NAMALWA (cell line): ENCODE measurements at regions not wholly inside any gene's neighbourhood (a gene's known extent, or its start where the extent isn't known, plus 50 kb on each side); places are given as distances from the start of the nearest gene placed in this dataset.

Source experiments
- DNase-seq: peaks from one replicate; pipeline ENCODE4 v3.0.0-alpha.2; 2015; ENCODE audit warnings: low spot score

DNA sequence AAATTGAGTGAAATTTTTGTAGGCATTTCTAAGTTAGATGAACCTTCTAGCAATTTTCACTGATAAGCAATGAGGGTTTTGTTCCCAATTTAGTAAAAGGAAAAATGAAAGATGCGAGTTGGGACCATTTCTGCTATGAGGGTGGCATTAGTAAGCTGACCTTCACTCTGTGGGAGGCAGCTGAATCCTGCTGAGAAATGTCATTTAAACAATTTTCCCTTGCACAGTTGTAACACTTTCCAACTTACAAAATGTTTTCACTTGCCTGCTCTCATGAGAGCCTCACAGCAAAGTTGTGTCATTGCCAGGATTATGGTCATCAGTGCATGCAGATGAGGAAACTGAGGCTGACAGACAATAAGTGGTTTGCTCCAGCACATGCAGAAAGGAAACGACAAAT lies 527.7 kb downstream of the TNS1 start:
- no peak for DNase-seq

DNA sequence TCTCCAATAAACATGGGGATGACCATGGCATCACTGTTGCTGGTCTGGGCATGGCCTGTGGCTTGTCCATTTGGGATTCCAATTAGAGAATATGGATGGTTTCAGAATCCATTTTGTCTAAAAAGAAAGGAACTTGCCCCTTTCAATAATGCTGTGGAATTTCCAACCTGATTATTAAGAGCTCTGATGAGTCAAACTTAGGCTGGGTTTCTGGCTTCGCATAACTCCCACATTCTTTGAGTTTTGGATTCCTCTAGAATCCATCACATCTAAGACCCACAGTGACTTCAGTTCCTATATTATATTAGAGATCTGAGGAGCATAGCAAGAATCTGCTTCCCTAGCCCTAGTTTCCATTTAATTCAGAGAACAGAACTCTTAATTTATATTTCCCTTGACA lies 531.5 kb downstream of the TNS1 start:
- DNase-seq: no peak

DNA sequence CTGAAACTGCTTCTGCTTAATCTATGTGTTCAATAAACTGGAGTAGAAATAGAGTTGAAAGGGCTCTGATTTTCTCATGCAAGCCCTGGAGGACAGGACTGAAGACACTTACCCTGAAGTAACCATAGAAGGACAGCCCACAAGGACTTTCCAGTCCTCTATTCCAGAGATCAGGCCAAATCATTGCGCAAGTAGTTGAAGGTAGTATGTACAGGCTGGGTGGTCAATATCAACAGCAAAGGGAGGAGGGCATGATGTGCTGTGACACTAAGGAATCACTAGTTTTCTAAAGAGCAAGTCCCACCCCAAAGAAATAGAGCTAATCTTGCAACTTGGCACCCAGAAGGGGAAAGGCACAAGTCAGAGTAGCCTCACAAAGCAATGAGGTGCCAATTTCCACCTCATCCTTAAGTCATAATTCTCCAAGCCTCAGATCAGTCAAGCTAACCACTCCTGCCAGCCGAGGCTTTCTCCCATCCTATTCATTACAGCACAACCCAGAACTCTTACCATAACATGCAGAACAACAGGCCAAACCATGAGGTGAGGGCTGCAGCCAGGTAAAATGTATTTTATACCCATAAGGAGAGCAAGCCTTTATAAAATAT lies 533.5 kb downstream of the TNS1 start:
- no peak for DNase-seq

DNA sequence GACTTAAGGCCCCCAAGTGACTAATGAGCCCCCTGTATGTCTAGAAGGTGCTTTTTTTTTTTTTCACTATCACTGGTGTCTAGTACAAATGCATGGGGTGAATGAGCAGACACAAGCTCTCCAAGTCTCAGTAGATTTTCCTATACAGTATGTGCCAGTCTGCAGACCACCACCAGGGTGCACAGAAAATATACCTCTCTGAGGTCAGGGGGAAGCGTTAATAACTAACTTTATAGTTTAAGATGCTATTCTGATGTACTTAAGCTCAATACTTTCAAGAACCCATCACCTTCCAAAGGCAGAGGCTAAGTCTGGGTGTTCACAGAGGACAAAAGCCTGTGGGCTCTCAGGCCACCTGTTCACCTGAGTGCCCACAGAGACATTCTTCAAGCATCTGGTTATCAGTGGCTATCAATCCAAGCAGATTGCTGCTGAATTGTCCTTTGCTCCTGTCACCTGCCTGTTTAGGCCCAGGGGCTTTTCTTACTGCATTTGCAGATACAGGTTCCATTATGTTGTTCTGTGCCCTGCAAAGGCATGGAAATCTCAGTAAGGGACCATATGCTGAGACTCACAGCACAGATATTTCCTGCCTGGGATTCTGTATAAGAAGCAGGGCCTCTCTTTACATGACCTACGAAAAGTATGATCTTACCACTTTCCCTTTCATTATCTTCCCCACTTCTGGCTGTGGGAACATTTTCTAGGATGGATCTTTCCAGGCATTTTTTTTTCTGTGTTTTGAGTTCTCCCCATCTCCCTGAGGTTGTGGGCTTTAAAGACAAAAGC lies 534.6 kb downstream of the TNS1 start:
- no peak for DNase-seq

DNA sequence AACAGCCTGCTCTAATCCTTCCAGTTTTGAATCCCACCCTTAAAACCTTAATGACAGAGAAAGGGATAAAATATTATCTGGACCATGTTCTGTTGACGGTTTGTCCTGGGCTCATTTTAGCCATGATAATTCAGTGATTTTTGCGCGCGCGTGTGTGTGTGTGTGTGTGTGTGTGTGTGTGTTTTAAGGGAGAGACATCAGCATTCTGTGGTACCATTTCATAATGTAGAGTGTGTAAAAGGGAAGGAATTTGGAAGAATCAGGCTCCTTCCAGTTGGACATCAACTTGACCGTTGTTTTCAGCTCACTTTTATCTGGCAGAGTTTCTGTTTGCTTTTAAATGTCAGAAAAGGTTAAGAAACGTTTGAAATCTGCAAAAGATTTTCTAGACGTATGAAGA lies 535.5 kb downstream of the TNS1 start:
- DNase-seq: no peak

DNA sequence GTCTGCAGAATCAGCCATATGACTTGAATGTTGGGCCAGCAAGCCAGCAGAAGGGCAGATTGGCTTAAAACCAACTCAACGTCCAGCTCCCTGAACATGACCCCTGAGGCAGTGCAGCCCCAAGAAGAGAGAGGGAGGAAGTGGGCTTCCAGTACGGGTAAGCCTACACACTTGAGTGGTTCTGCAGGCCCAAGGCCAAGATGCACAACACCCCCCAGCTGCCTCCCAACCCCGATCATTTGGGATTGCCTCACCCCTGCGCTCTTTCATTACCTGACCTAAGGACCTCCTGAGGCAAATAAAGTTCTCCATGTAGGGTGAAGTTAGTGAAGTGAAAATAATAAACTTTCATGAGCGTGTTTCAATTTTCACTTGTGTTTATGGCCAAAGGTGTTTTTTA lies 536.0 kb downstream of the TNS1 start:
- no peak for DNase-seq

DNA sequence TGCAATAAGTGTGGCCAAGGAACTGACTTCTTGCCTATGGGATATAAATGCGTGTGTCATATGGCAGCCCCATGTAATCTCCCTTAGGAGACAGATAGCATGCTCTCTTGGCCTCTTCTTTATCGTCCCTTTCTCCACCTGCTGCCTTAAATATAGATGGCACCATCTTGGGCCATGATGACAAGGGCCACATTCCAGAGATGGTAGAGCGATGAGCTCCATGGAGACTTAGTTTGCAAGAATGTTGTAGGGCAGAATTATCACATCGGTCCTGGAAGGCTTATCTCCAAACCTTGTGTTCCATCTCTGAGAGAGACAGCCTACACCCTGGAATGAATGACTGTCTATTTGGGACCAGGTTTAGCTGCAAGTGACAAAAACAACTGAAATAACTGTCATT lies 536.7 kb downstream of the TNS1 start:
- no peak for DNase-seq

DNA sequence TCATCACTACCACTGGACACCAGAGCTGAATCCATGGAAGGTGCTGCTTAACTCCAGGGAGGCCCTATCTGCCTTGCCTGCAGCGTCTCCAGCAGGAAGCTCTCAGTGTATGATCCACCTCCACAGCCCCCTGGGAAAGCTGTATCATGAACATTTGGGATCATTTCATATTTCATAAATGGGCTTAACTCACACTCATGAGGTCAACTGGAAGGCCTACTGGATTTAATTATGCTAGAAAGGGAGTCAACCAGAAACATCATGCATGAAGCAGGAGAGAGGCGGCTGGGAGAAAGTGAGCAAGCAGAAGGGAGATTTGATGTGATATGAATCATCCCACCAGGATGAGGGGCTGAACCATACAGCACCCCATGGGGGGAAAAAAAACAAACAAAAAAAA lies 537.7 kb downstream of the TNS1 start:
- DNase-seq: no peak

DNA sequence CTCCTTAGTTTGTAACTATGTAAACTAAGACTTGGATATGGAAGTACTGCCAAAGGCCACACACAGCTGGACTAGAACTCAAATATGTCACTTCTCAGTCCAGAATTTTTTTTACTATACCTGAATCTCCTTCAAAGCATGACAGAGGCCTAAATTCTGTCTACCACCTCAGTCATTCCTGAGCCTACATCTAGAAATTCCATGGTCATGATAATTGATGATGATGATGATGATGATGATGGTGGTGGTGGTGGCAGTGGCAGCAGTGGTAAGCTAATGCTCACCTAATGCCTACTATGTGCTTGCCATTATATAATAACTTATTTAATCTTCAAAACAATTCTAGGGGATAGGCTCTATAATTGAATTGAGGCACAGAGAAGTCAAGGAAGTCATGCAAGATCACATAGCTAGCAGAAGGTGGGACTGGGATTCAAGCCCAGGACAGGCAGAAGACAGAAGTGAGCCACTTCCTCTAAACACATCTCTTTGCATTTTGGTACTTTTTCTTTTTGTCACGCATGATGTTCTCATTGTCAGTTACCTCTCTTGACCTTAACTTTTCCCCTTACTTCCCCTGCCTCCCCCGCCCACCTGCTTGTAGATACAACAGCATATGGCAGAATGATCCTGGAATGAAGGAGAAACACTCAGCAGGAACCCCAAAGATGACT lies 539.3 kb downstream of the TNS1 start:
- no peak for DNase-seq

DNA sequence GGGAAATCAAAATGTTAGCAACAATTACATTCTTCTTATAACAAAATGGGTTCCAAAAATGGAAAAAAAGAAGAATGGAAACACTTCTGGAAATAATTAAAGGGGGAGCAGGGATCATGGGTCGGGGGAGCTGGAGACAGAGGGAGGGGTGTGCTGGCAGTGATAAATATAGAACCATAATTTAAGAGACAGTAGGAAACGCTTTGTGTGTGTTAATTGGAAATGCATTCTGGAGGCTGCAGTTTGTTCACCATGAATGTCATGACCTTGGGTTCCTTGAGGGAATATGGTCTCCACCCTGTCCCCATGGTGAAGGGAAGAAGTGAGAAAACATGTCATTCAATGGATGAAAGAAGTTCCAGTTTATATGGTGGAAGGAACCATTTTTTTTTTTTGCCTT lies 540.7 kb downstream of the TNS1 start:
- no peak for DNase-seq

DNA sequence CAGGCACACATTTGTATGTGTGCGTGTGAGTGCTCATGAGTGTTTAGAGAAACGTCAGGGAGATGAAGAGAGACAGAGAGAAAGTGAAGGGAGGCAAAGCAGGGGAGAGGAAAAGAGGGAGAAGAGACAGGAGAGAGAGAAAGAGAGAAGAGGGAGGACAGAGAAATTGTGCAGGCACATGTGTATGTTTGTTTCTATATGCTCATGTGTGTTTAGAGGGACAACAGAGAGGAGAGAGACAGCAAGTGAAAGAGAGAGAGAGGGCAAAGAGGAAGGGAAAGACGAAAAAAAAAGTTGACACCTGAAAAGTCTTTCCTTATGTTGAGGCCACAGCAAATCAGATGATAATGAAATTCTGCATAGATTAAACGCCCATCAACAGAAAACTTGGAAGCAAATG lies 541.1 kb downstream of the TNS1 start:
- DNase-seq: no peak

DNA sequence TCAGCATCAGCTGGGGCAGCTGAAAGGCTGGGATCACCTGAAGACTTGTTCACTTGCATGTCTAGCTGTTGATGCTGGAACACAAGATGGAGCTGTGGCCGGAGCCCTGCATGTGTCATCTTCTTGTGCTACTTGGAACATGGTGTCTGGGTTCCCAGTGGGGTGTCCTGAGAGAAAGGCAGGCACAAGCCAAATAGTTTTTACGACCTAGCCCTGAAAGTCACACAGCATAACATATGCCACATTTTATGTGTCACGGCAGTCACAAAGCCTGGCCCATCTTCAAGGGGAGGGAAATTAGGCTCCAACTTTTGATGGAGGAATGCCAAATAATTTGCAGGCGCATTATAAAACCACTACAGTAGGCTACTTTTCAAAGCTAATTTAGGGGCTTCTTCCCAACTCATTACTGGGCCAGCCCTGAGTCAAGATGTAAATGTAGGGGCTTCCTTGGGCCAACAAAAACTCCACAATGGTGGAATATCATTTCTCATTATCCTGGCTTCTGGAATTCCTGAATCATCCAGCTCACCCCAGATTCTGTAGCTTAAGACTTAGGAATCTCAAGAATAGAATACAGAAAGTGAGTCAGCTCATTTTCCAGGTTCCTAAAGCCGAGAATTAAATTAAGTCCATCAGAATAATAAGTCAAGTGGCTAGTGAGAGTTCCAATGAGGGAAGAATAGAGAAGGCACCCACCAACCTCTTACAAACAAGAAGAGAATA lies 543.0 kb downstream of the TNS1 start:
- DNase-seq: no peak

DNA sequence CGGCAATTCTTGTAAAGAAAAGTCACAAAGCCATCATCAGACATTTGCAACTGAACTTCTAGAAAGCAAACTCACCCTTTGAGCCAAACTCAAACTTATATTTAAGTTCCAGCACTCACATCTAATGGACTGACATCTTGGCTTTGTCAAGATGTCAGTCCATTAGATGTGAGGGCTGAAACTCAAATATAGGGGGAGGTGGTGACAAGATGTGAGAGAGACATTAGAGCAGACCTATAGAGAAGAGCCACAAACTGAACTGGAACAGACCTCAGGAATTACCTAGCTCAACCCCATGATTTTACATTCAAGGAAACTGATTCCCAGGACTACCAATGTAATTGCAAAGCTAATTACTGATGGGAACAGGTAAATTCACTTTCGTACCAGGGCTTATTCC lies 543.8 kb downstream of the TNS1 start:
- no peak for DNase-seq

DNA sequence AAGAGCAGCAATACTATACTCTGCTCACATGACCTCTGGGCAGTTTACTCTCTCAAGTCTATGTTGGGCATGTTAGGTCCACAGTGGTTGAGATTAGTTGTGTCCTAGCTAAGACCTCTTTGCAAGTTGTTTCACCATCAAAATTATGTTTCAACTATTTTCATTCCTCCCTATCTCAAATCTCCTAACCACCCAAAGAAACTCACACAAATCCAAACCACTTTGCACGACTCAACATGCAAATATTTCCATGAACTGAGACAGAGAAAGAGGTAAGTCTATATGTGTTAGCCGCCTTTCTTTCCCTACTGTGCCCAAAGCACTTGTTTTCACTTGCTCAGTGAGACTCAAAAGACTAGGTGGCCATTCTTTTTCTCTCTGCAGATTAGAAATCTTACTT lies 546.8 kb downstream of the TNS1 start:
- DNase-seq: no peak

DNA sequence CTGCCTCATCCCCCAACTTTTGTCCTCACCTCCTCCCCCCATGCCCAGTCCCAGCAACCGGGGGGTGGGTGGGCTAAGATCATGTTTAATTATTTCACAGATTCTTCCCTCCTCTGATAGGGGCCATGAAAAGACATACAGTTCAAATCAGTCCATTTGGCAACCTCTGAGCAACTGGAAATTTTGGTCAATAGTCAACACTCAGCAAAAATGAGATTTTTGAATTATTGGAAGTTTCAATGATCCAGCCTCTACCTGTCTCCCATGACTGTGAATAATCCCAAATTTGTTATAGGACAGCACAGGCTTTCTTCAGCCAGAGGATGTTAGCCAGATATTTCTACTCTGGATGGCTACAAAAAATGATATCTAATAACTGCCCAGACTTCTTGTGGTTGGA lies 549.9 kb downstream of the TNS1 start:
- DNase-seq: no peak

DNA sequence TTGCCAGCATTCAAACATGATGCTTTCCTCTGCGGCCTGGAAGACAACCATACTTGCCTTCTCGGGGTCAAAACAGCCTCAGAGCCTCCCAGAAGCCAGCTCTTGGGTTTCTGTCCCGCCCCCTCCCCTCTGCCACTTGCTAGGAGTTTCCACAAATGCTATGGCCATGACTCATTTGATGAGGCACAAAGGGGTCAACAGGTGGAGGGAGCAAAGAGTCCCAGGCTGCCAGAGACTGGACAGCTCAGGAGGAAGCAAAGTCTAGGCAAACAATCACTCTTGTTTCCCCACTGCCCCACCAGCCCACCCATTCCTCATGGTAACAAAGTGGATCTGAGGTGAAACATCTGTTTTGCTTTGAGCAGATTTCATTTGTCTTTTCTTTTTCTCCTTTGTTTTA lies 551.1 kb downstream of the TNS1 start:
- no peak for DNase-seq

DNA sequence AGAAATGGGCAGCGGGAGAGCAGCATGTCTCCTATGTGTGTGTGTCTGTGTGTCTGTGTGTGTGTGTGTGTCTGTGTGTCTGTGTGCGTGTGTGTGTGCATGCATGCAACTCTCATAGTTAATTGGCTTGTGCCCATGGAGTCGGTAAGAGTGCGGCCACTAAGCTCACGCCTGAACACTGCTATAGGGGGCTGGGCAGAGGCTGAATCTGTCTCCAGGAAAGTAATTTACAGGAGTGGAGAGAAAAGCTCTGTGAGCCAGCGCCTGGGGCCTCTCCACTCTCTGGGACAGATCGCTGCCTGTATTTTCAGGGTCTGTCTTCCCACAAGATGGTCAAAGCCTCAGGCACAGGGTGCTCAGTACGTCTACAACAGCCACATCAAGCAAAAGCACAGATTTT lies 553.4 kb downstream of the TNS1 start:
- no peak for DNase-seq

DNA sequence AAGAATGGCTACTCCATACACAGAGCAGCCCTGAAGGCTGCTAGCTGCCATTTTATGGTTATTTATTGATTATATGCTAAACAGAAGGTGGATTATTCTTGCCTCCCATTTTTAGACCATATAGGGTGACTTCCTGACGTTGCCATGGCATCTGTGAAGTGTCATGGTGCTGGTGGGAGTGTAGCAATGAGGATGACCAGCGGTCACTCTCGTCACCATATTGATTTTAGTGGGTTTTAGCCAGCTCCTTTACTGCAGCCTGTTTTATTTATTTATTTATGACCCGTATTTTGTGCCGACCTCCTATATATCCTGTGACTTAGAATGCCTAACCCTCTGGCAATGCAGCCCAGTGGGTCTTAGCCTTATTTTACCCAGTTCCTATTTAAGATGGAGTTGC lies 553.9 kb downstream of the TNS1 start:
- DNase-seq: no peak

DNA sequence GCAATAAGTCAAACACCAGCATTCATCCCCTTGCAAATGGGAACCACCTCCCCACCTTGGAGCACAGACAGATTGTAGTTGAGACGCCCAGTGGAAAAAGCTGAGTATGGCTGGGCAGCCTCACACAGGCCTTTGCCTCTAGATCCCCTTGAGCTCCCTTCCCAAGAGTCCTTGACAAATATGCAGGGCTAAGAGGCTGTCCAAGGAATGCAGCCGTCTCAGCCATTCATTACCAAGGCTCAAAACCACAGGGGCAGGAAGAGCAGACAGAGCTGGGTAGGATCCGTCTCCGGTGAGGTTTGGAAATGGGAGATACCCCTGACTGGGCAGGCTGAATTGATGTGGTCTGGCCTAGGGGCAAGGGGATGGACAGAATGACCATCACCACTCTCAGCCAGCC lies 557.1 kb downstream of the TNS1 start:
- DNase-seq: no peak

DNA sequence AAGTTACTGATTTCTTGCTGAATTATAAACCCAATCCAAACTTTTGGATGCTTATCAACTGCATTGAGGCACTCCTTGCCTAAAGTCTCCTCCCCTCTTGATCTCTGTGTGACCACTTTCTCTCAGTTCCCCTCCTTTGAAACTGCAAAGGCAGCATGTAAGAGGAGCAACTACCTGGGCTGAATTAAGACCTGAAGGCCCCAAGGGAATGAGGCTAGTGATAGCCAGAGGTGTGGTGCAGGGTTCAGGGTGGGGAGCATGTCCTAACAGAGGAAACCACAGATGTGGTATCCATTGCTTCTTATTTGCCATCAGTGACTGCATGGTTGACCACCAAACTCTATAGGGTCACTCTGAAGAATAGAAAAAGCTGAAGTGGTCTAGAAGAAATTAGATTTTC lies 557.9 kb downstream of the TNS1 start:
- no peak for DNase-seq

DNA sequence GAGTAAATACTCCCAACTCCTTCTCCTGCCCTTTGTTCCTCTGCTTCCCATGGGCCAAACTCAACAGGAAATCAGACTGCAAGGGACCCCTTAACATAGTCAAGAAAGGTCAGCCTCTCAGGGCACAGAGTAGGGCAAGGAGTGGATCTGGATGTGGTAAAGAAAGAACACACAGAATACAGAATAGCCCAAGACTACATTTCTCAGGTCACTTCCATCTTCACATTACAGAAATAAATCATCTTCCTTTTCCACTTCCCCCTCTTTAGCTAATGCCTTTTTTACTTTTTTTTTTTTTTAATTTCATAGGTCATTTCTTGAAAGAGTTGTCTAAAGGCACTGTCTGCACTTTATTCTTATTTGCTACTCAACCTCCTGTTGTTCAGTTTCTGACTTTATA lies 558.3 kb downstream of the TNS1 start:
- no peak for DNase-seq

DNA sequence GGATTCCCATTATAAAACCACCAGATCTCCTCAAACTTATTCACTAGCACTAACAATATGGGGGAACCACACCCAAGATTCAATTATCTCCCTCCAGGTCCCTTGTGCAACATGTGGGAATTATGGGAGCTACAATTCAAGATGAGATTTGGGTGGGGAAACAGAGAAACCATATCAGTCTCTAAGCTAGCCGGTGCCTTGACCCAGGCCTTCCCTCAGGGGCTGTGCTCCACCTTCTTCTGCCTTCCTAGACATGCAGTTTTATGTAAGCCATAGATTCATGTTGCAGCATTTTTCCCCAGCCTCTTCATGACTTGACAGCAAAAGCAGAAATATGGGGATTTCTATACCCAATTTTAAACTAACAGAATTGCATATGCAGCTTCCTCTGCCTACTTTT lies 559.2 kb downstream of the TNS1 start:
- no peak for DNase-seq

DNA sequence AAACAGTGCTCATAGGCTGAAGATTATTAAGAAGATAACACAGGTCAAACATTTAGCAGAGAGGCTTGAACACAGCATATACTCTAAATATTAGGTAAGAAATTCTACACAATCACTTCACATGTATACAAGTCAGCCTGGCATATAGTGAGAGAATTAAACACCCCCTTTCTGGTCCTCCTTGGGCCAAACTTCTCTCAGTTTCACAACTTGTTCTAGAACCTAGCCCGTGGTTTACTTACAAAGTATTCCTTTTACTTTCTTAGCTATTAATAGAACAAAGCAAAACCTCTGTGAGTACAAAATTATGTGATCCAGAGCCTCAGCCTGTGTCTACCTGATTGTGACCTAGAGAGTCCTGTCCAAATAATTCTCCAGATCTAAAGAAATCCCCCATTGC lies 562.8 kb downstream of the TNS1 start:
- no peak for DNase-seq
